Naive B cell (primary cell): ENCODE measurements at regions not wholly inside any gene's neighbourhood (a gene's known extent, or its start where the extent isn't known, plus 50 kb on each side); places are given as distances from the start of the nearest gene placed in this dataset.

Source experiments
- ATAC-seq, 2 donors: fragments of 150-1000 bp; cut with Tn5 transposase; 2 replicates each; pipeline ENCODE4 v1.10.0; 2021; ENCODE audit warnings: low read depth in 2 of 2, mild to moderate bottlenecking in 2 of 2, moderate library complexity in 2 of 2
- DNase-seq: peaks from one replicate; pipeline ENCODE4 v3.0.0; 2022
- H3K27ac Mint-ChIP-seq, 6 donors: one replicate each; pipeline ENCODE4 v1.8.0; 2020 to 2022; ENCODE audit warnings: mild to moderate bottlenecking in 6 of 6, mixed read lengths in 6 of 6, moderate library complexity in 5 of 6, inconsistent platforms in 2 of 6
- H3K27me3 Mint-ChIP-seq, 3 donors: one replicate each; pipeline ENCODE4 v1.8.0; 2021 to 2022; ENCODE audit warnings: mixed read lengths in 3 of 3, mild to moderate bottlenecking in 1 of 3
- H3K36me3 Mint-ChIP-seq, 2 donors: one replicate each; pipeline ENCODE4 v1.8.0; 2020 to 2022; ENCODE audit warnings: mixed read lengths in 2 of 2, inconsistent platforms in 1 of 2, mild to moderate bottlenecking in 1 of 2
- H3K4me1 Mint-ChIP-seq, 3 donors: one replicate each; pipeline ENCODE4 v1.8.0; 2020 to 2022; ENCODE audit warnings: mixed read lengths in 3 of 3, inconsistent platforms in 1 of 3, mild to moderate bottlenecking in 1 of 3, moderate library complexity in 1 of 3
- H3K4me3 Mint-ChIP-seq, 8 donors: one replicate each; pipeline ENCODE4 v1.8.0; 2020 to 2022; ENCODE audit warnings: mild to moderate bottlenecking in 8 of 8, mixed read lengths in 8 of 8, moderate library complexity in 8 of 8, inconsistent platforms in 2 of 8
- H3K9me3 Mint-ChIP-seq, 7 donors: one replicate each; pipeline ENCODE4 v1.8.0; 2020 to 2022; ENCODE audit warnings: mixed read lengths in 7 of 7, mild to moderate bottlenecking in 5 of 7, inconsistent platforms in 2 of 7, moderate library complexity in 1 of 7

DNA sequence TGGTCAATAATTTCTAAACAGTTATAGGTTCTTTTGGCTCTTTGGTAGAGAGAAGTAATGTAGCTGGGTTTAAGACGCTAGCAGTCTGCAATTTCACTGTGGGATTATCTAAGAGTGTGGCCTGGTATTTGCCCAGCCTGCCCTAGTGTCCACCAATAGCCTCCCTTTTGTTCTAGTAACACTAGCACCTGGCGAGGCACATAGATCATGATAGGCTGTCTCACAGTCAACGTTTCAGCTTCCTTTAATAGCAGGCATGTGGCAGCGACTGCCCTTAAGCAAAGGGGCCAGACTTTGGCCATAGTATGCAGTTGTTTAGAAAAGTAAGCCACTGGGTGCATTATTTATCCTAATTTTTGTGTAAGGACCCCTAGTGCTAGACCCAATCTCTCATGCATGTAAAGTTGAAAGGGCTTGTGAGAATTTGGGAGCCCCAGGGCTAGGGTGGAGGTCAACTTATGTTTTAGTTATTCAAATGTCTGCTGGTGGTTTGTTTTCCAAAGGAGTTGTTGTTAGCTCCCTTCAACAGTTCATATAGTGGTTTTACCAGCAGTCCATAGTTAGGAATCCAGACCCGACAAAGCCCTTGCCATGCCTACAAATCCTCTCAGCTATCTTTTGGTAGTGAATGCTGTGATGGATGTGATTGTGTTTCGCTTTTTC is 274.3 kb downstream of the HTR1A start:
- Mint-ChIP-seq H3K27ac (no peak overlapping the region), H3K9me3 (peaks cover 0 to 4% (median 0%) of the 10 kb centered on the region in 7 donors), H3K4me1 (no peaks in the 10 kb centered on the region), H3K36me3 (no peaks in the 10 kb centered on the region), H3K27me3 (no peaks in the 10 kb centered on the region), H3K4me3 (no peak overlapping the region)
- ATAC-seq (no peak), DNase-seq (no peak)

DNA sequence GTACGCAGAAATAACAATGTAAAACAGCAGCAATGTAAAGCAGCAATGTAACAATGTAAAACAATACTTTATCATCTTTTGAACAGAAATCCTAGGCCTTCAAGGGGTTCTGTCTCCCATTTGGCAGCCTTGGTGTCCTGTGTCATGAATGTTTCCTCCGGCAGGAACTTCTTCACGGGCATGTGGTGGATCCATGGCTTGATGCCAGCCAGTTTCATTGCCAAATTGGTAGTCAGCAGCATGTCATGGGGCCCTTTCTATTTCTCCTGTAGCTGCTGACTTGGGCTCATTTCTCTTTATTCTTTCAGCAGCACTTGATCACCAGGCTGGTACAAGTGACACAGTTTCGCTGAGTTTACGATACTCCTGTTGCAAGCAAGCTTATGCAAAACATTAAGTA is 275.3 kb downstream of the HTR1A start:
- no peaks in the 10 kb centered on the region for H3K36me3 Mint-ChIP-seq
- no peak overlapping the region for H3K27ac Mint-ChIP-seq
- no peak for DNase-seq
- H3K9me3 Mint-ChIP-seq: peaks cover 0 to 4% (median 0%) of the 10 kb centered on the region in 7 donors
- no peaks in the 10 kb centered on the region for H3K27me3 Mint-ChIP-seq
- H3K4me3 Mint-ChIP-seq: no peak overlapping the region
- ATAC-seq: no peak
- H3K4me1 Mint-ChIP-seq: no peaks in the 10 kb centered on the region

DNA sequence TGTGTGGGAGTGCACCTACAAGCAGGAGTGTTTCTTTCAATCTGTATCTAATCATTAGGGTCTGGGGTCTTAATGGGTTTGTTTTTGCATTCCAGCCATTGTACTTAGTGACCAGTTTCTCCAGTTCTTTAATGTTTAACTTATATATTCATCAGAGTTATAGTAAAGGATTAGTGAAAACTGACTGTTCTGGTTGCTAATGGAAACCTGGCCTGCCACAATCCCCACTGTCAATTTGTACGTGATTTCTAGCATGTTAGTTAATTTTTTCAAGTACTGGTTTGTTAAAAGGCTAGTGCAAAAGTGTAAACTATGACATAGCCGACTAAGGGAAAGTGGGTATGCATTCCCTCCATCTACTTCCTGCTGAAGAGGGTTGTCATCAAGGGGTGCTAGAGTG is 276.1 kb downstream of the HTR1A start:
- H3K4me3 Mint-ChIP-seq: no peak overlapping the region
- no peak for ATAC-seq
- no peaks in the 10 kb centered on the region for H3K4me1 Mint-ChIP-seq
- DNase-seq: no peak
- H3K36me3 Mint-ChIP-seq: no peaks in the 10 kb centered on the region
- no peak overlapping the region for H3K27ac Mint-ChIP-seq
- peaks cover 0 to 4% (median 0%) of the 10 kb centered on the region in 7 donors for H3K9me3 Mint-ChIP-seq
- H3K27me3 Mint-ChIP-seq: no peaks in the 10 kb centered on the region

DNA sequence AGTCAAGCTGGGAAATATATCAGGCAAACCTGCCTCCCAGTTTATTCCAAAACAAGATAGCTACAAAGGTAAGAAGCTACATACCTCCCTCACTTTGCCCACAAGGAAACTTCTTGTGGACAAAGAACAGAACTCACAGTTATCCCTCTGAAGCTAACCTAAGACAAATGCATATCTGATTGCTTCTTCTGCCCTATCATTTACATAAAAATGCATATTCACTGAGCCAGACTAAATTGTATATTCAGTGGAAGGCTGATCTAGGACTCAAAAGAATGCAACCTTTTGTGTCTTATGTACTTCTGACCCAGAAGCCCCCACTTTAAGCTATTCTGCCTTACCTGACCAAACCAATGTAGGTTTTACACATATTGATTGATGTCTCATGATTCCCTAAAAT is 276.8 kb downstream of the HTR1A start:
- H3K4me1 Mint-ChIP-seq: no peaks in the 10 kb centered on the region
- no peak overlapping the region for H3K27ac Mint-ChIP-seq
- no peaks in the 10 kb centered on the region for H3K36me3 Mint-ChIP-seq
- peaks cover 0 to 4% (median 0%) of the 10 kb centered on the region in 7 donors for H3K9me3 Mint-ChIP-seq
- no peak for ATAC-seq
- no peaks in the 10 kb centered on the region for H3K27me3 Mint-ChIP-seq
- H3K4me3 Mint-ChIP-seq: no peak overlapping the region
- DNase-seq: no peak

DNA sequence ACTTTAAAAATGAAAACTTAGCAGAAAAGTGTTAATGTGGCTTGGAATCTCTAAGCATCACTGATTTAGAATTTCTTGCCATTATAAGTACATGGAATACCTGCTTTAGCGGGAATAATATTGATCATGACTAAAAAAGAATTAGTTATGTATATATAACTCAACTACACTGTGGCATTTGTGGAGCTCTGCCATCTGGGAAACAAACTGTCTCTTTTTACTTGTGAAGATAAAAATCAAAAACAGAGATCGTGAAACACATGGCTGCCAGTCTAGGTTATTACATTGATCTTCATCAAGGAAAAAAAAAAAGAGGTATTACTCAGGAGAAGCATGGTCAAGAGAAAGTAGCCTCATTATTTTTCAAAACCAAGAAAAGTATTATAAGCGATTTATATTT is 287.4 kb downstream of the HTR1A start:
- H3K9me3 Mint-ChIP-seq: peaks cover 0 to 19% (median 6%) of the 10 kb centered on the region in 7 donors
- no peak overlapping the region for H3K4me3 Mint-ChIP-seq
- no peaks in the 10 kb centered on the region for H3K4me1 Mint-ChIP-seq
- H3K36me3 Mint-ChIP-seq: no peaks in the 10 kb centered on the region
- H3K27ac Mint-ChIP-seq: no peak overlapping the region
- ATAC-seq (no peak), DNase-seq (no peak)
- no peaks in the 10 kb centered on the region for H3K27me3 Mint-ChIP-seq

DNA sequence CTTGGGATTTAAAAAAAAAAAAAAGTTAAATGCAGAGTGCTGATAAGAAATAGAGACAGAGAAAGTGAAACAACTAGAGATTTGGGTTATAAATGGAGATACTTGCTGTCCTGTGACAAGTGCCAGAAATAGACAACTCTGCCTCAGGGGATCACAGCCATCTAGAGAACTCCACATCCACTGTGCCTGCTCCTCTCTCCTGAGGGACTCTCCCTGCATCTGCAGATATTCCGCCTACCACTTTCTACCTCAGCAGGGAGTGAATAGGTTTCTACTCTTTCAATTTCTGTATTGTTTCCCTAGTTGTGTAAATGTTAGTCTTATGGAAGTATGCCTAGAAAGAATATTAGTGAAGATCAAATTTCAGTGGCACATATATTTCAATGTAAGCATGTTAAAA is 307.2 kb downstream of the HTR1A start:
- Mint-ChIP-seq H3K9me3 (peaks cover 0 to 4% (median 0%) of the 10 kb centered on the region in 7 donors), H3K27ac (no peak overlapping the region), H3K27me3 (no peaks in the 10 kb centered on the region), H3K4me1 (no peaks in the 10 kb centered on the region), H3K36me3 (no peaks in the 10 kb centered on the region), H3K4me3 (no peak overlapping the region)
- DNase-seq: no peak
- ATAC-seq: no peak

DNA sequence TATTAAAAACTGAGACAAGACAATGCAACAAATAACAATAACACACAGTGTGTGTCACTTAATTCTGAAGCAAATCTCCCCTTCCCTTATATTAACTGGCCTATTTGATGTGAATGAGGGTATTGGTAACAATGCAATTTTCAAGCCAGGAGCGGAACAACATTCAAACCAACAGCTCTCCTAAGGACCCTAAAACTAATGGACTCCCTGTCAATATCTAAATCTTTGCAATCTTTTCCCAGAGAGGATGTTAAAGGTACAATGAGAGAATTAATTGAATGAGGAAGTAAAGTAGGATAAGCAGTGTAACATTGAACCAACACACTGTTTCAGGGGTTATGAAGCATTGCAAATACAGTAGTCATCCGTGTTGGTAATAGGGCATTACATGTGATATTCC is 311.7 kb downstream of the HTR1A start:
- no peak for ATAC-seq
- Mint-ChIP-seq H3K4me1 (no peaks in the 10 kb centered on the region), H3K9me3 (peaks cover 0 to 6% (median 3%) of the 10 kb centered on the region in 7 donors), H3K36me3 (no peaks in the 10 kb centered on the region), H3K27ac (no peak overlapping the region), H3K4me3 (peak overlapping the region in 1 of 8 donors; percentile 11), H3K27me3 (no peaks in the 10 kb centered on the region)
- DNase-seq: no peak

DNA sequence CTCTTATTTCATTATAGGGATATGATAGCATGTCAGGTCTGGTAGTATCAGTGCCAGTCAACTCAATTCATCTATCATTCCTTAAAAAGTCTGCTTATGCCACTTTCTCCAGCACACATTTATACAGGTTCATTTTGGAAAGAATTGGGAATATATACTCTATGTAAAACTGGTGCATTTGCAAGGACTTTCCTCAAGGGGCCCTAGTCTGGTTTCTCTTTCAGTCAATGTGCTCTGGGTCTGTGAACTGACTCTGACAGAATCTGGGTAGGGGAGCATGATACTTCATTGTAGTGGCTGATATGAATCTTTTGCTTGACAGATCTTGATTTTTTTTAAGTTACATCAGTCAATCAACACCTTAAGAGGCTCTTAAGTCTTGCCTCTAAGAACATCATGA is 313.9 kb downstream of the HTR1A start:
- H3K4me1 Mint-ChIP-seq: no peaks in the 10 kb centered on the region
- no peak for ATAC-seq
- DNase-seq: no peak
- peaks cover 0 to 6% (median 3%) of the 10 kb centered on the region in 7 donors for H3K9me3 Mint-ChIP-seq
- H3K27ac Mint-ChIP-seq: no peak overlapping the region
- no peaks in the 10 kb centered on the region for H3K27me3 Mint-ChIP-seq
- H3K36me3 Mint-ChIP-seq: no peaks in the 10 kb centered on the region
- H3K4me3 Mint-ChIP-seq: no peak overlapping the region

DNA sequence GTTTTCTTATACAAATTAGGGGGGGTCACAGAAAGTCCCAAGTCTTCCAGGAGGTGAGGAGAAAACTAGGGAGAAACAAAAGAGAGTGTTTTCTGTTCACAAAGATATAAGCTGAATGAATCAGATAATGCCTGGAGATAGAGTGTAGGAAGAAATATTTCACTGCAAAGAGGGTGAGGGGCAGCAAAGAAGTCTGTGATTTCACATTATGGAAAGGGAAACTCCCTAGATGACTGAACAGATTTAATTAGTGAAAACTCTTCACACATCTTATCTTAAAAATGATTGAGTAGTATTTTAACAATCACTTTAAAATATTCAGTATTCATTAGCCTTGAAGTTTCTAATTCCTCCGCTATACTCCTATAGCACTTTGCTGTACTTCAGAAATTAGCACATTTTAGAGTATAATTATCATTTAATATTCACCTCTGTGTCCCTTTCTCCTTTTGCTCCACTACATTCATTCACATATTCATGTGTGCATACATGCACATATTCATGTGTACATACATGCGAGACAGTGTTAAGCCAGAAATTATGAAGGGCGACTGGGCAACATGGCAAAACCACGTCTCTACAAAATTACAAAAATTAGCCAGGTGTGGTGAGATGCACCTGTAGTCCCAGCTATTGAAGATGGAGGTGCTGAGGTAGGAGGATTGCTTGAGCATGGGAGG is 332.2 kb downstream of the HTR1A start:
- DNase-seq (no peak), ATAC-seq (no peak)
- Mint-ChIP-seq H3K27me3 (no peaks in the 10 kb centered on the region), H3K4me3 (no peak overlapping the region), H3K9me3 (peaks cover 4 to 12% (median 7%) of the 10 kb centered on the region in 7 donors), H3K27ac (no peak overlapping the region), H3K36me3 (no peaks in the 10 kb centered on the region), H3K4me1 (no peaks in the 10 kb centered on the region)

DNA sequence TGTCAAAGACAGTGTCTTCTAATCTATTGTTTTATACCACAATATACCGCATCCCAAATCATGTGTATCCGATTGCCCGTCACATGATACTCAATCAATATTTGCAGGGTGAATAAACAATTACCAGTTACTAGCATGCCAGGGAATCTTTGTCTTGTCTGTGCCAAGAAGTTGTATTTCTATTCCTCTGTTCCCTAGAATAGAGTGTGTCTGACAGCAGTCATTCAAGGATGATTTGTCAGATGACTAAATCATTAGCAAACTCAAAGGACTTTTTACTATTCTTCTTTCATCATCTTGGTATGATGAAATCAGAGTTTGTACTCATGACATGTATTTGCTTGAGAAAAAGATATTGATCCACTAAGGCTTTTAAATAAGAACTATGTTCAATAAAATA is 348.8 kb downstream of the HTR1A start:
- peaks cover 0 to 3% (median 2%) of the 10 kb centered on the region in 7 donors for H3K9me3 Mint-ChIP-seq
- no peak overlapping the region for H3K27ac Mint-ChIP-seq
- ATAC-seq (no peak), DNase-seq (no peak)
- H3K4me3 Mint-ChIP-seq: no peak overlapping the region
- no peaks in the 10 kb centered on the region for H3K27me3 Mint-ChIP-seq
- H3K4me1 Mint-ChIP-seq: no peaks in the 10 kb centered on the region
- no peaks in the 10 kb centered on the region for H3K36me3 Mint-ChIP-seq

DNA sequence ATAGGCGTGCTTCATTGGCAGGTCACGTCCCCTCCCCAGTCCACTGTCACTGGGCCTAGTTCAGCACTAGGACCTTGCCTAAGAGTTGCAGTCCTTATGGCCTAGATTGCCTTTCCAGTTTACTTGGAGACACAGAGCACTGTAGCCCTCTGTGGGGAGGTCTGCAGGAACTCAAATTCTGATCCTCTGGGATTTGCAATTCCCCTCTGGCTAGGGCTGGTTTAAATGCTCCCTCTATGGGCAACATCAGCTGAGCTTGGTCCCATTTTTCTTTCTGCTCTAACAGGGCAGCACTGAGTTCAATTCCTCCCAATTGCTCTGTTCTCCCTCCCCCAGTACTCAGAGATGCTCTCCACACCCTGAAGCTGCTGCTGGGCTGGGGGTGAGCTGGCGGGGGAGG is 358.2 kb downstream of the HTR1A start:
- Mint-ChIP-seq H3K27me3 (no peaks in the 10 kb centered on the region), H3K27ac (no peak overlapping the region)
- ATAC-seq: no peak

DNA sequence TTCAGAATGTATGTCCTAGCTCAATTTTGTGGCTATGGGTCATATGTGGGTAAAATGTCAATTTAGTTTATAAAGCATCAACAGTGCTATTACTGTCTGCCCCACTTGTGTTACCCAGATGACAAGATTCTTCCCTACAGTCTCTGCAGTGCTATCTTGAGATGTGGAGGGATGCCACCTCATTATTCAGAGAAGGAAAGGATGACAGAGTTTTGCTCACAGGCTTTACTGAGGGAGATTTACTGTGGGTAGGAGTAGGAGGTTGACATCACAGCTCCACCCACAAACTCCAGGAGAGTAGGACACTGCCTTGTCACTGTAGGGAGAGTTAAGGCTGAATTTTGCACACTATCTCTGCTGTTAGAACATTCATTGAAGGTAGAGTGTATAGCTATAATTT is 359.3 kb downstream of the HTR1A start:
- H3K9me3 Mint-ChIP-seq: peaks cover 2 to 20% (median 4%) of the 10 kb centered on the region in 7 donors
- DNase-seq (no peak), ATAC-seq (no peak)
- H3K4me3 Mint-ChIP-seq: no peak overlapping the region
- no peaks in the 10 kb centered on the region for H3K27me3 Mint-ChIP-seq
- no peaks in the 10 kb centered on the region for H3K36me3 Mint-ChIP-seq
- no peaks in the 10 kb centered on the region for H3K4me1 Mint-ChIP-seq
- no peak overlapping the region for H3K27ac Mint-ChIP-seq

More for the DNA sequence above, 358.2 kb downstream of the HTR1A start:
- Mint-ChIP-seq H3K4me1 (no peaks in the 10 kb centered on the region), H3K4me3 (no peak overlapping the region), H3K36me3 (no peaks in the 10 kb centered on the region), H3K9me3 (peaks cover 2 to 20% (median 4%) of the 10 kb centered on the region in 7 donors)
- DNase-seq: no peak

DNA sequence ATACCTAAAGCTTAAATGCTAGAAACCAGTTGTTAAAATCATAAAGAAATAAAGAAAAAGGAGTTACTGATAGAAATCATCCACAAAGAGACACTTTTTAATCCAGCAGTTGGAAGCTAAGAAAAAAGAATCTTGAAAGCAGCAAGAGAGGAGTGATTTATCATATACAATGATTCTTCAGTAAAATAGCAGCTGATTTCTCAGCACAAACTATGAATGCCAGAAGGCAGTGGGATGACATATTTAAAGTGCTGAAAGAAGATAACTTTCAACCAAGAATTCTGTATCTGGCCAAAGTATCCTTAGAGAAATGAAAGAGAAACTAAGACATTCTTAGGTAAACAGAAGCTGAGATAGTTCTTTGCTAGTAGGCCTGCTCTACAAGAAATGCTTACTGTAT is 366.0 kb downstream of the HTR1A start:
- H3K4me1 Mint-ChIP-seq: no peaks in the 10 kb centered on the region
- H3K9me3 Mint-ChIP-seq: peaks cover 0 to 7% (median under 1%) of the 10 kb centered on the region in 7 donors
- ATAC-seq (no peak), DNase-seq (no peak)
- H3K27me3 Mint-ChIP-seq: no peaks in the 10 kb centered on the region
- H3K27ac Mint-ChIP-seq: no peak overlapping the region
- H3K4me3 Mint-ChIP-seq: no peak overlapping the region
- no peaks in the 10 kb centered on the region for H3K36me3 Mint-ChIP-seq

DNA sequence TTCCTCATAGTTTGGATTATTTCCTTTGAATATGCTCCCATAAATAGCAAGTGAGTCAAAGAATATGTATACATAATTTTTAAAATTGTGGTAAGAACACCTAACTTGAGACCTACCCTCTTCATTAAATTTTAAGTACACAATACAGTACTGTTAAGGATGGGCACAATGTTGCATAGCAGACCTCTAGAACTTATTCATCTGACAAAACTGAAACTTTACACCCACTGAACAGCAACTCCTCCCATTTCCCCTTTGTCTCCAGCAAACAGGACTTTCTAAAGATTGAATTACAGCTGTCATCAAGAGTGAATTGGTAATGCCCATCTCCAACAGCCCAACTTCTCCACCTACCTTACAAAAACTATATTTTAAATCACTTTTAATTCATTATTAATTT is 388.9 kb downstream of the HTR1A start:
- Mint-ChIP-seq H3K36me3 (no peaks in the 10 kb centered on the region), H3K27ac (no peak overlapping the region), H3K27me3 (no peaks in the 10 kb centered on the region), H3K9me3 (peaks cover 0 to 10% (median 4%) of the 10 kb centered on the region in 7 donors), H3K4me3 (no peak overlapping the region), H3K4me1 (no peaks in the 10 kb centered on the region)
- DNase-seq (no peak), ATAC-seq (no peak)
